Pancreas (tissue), 10 donors: ENCODE measurements at regions not wholly inside any gene's neighbourhood (a gene's known extent, or its start where the extent isn't known, plus 50 kb on each side); places are given as distances from the start of the nearest gene placed in this dataset.

Experiments used
- ATAC-seq, 4 donors: fragments of 200-7000 bp; cut with Tn5 transposase; one replicate each; pipeline versions ENCODE4 v1.8.0 to v1.9.1; 2020; ENCODE audit warnings: mild to moderate bottlenecking in 4 of 4, moderate library complexity in 4 of 4
- DNase-seq, 6 donors: peaks; one replicate each; pipeline ENCODE4 v3.0.0-alpha.2; 2020
- FAIRE-seq: peaks from 2 replicates; lab custom pipeline; 2012; peaks lifted over from hg19 to GRCh38; lab: Jason Lieb, UNC
- H3K27ac ChIP-seq, 4 donors: fragments of 200-600 bp; sonication (generic); 1 replicate in 3 of 4; 2 replicates in 1 of 4; pipeline versions ENCODE4 v1.5.0 to v1.8.0; 2020
- H3K27me3 ChIP-seq, 4 donors: fragments of 200-600 bp; one replicate each; pipeline ENCODE4 v1.8.0; 2021
- H3K36me3 ChIP-seq, 3 donors: fragments of 200-600 bp; sonication (generic) in 1 of 3; one replicate each; pipeline versions ENCODE4 v1.5.0 to v1.8.0; 2020 to 2021
- H3K4me1 ChIP-seq, 3 donors: fragments of 200-600 bp; one replicate each; pipeline ENCODE4 v1.8.0; 2021
- H3K4me3 ChIP-seq, 4 donors: fragments of 200-600 bp; sonication (generic) in 2 of 4; one replicate each; pipeline versions ENCODE4 v1.5.0 to v1.8.0; 2020 to 2021
- H3K9me3 ChIP-seq, 4 donors: fragments of 200-600 bp; one replicate each; pipeline ENCODE4 v1.8.0; 2021
- WGBS, 2 donors: extraction: QIAGEN DNeasy Blood & Tissue Kit; methylation state at CpG; one replicate each; pipeline ENCODE4 v1.1.7; 2013; 5-methylcytosine and 5-hydroxymethylcytosine counted together
- intact Hi-C, 3 donors: fragments of 100-400 bp; cut with DNase I; formaldehyde crosslinking; loops; one replicate each; pipeline versions ENCODE4 v1.11.1 to v1.14.2; 2022
- TF ChIP-seq, protein P1 (sequence below), 4 donors: fragments of 200-600 bp; sonication (generic) in 3 of 4; IDR thresholded peaks; one replicate each; pipeline versions ENCODE4 v1.5.0 to v1.8.0; 2021; ENCODE audit warnings: antibody characterized with exemption in 4 of 4
- donor health status: healthy with polysubstance abuse.
- donor health status: DM: no; HTN: no; CAD: no; lungs with moderate emphysema.
- donor health status: DM: no; HTN: no; CAD: no.
- donor health status: control.
- donor health status: control.
- donor health status: Bipolar disorder and iron deficiency.
- donor health status: DM: yes; HTN: yes; CAD: no.
- donor health status: DM: no; HTN: no; CAD: no.
- donor health status: DM: no; HTN: no; CAD: no.
- donor health status: DM: yes; HTN: yes; CAD: no.

DNA sequence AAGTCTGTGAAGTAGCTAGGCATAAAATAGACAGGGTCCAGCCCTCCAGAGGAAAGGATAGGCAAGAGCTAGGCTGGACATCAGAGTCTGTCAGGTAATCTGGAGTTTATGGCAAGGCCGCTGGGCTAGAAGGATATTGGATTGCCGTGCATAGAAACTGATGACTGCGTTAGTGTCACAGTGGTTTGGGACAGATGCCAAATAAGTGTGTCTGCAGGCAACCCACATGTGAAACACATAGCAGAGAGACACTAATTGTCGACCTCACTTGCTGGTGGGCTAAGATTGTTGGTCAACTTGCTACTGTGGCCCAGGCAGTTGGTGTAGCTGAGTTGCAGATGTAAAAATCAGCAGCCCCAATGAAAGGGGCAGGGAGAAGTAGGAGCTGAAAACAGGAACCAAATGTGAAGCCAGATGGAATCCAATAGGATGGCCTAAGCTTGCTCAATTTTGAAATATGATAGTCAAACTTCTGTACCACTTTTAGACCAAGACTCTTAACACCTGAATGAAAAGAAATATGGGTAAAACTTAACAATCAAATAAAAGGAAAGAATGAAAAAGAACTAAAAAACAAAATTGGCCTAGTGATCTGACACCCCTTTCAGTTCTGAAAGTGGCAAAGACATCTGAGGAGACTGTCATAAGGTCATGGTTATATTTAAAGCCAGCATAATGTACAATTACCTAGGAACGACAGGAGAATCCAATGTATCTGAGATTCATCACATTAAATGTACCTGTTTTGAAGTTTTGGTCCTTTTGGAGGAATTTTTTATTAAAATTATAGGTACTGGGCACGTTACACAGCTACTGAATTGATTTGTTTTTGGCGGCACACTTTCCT lies 243.3 kb upstream of the ACTBL2 start:
- ATAC-seq (no peak), FAIRE-seq (no peak), DNase-seq (no peak)
- H3K27ac ChIP-seq = no peak overlapping the region
- no peak overlapping the region for H3K4me3 ChIP-seq
- no peaks in the 10 kb centered on the region for H3K36me3 ChIP-seq
- WGBS, 2 donors = 82 to 87% methylated on average over 7 of the region's 7 CpGs
- no peaks in the 10 kb centered on the region for H3K9me3 ChIP-seq
- intact Hi-C loops = no loop called here
- H3K4me1 ChIP-seq = no peaks in the 10 kb centered on the region
- TF ChIP-seq, protein P1, sequence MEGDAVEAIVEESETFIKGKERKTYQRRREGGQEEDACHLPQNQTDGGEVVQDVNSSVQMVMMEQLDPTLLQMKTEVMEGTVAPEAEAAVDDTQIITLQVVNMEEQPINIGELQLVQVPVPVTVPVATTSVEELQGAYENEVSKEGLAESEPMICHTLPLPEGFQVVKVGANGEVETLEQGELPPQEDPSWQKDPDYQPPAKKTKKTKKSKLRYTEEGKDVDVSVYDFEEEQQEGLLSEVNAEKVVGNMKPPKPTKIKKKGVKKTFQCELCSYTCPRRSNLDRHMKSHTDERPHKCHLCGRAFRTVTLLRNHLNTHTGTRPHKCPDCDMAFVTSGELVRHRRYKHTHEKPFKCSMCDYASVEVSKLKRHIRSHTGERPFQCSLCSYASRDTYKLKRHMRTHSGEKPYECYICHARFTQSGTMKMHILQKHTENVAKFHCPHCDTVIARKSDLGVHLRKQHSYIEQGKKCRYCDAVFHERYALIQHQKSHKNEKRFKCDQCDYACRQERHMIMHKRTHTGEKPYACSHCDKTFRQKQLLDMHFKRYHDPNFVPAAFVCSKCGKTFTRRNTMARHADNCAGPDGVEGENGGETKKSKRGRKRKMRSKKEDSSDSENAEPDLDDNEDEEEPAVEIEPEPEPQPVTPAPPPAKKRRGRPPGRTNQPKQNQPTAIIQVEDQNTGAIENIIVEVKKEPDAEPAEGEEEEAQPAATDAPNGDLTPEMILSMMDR (IDR thresholded peaks at IDR 0.05) = no peak
- no peaks in the 10 kb centered on the region for H3K27me3 ChIP-seq

DNA sequence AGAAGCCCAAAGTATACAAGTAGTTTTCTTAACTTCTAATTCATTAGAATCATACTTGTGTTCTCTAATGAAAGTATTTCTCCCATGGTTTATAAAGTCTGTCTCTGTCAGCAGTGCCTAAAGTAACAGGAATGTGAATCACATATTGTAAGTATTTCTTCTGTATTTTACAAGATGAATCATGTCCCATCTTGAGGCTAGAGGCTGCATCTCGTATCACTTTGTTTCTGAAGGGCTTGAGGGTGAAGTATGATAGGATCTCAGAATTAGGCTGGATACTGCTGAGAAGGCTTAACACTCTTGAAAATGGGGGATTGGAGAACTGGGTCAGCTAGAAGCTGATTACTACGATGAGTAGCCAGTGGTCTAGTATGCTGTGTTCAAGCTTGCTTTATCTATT lies 242.2 kb upstream of the ACTBL2 start:
- no peaks in the 10 kb centered on the region for H3K27me3 ChIP-seq
- TF ChIP-seq, protein P1 (IDR thresholded peaks at IDR 0.05) = no peak
- intact Hi-C loops = no loop called here
- DNase-seq (no peak), FAIRE-seq (no peak), ATAC-seq (no peak)
- no peaks in the 10 kb centered on the region for H3K9me3 ChIP-seq
- no peaks in the 10 kb centered on the region for H3K4me1 ChIP-seq
- 80 to 89% methylated on average over 2 of the region's 2 CpGs for WGBS, 2 donors
- no peaks in the 10 kb centered on the region for H3K36me3 ChIP-seq
- H3K27ac ChIP-seq = no peak overlapping the region
- H3K4me3 ChIP-seq = no peak overlapping the region

DNA sequence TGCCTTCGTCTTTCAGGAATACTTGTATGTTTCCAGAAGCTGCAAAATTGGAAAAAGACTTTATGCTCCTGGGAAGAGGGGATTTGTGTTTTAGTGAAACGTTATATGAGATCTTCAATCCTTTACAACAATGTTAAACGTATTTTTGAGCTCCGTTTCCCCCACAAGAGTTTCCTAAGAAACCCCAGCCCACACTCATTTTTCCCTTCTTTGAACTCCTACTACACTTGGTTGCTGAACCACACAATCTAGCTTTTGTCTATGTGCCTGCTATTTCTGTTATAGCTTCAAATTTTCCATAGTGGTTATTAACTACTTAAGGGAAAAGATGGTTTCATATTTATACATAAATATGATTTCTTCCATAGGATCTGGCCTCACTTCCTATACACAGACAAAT lies 238.6 kb upstream of the ACTBL2 start:
- Histone ChIP-seq H3K27ac (no peak overlapping the region), H3K36me3 (no peaks in the 10 kb centered on the region), H3K4me1 (no peaks in the 10 kb centered on the region), H3K9me3 (no peaks in the 10 kb centered on the region), H3K27me3 (no peaks in the 10 kb centered on the region), H3K4me3 (no peak overlapping the region)
- DNase-seq (no peak), ATAC-seq (no peak), FAIRE-seq (no peak)
- TF ChIP-seq, protein P1 (IDR thresholded peaks at IDR 0.05) = no peak
- intact Hi-C loops = no loop called here
- WGBS, 2 donors = 66 to 74% methylated on average over 4 of the region's 4 CpGs

DNA sequence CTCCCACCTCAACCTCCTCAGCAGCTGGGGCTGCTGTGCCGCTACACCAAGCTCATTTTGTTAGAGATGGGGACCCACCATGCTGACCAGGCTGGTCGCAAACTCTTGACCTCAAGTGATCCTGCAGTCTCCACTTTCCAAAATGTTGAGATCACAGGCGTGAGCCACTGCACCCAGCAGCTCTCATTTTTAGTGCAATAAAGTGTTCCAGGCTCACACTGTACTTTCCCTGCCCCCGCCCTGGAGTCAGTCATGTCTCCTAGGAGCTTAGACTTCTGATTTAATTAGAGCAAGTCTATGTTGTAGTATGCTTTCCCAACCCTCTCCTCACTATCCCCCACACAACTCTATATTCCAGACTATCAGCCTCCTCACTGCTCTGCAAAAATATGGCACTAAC lies 238.0 kb upstream of the ACTBL2 start:
- Histone ChIP-seq H3K27ac (no peak overlapping the region), H3K27me3 (no peaks in the 10 kb centered on the region), H3K4me1 (no peaks in the 10 kb centered on the region), H3K9me3 (no peaks in the 10 kb centered on the region), H3K4me3 (no peak overlapping the region), H3K36me3 (no peaks in the 10 kb centered on the region)
- TF ChIP-seq, protein P1 (IDR thresholded peaks at IDR 0.05) = no peak
- WGBS, 2 donors = 91 to 95% methylated on average over 4 of the region's 4 CpGs
- DNase-seq = no peak
- intact Hi-C loops = no loop called here
- no peak for FAIRE-seq
- no peak for ATAC-seq

DNA sequence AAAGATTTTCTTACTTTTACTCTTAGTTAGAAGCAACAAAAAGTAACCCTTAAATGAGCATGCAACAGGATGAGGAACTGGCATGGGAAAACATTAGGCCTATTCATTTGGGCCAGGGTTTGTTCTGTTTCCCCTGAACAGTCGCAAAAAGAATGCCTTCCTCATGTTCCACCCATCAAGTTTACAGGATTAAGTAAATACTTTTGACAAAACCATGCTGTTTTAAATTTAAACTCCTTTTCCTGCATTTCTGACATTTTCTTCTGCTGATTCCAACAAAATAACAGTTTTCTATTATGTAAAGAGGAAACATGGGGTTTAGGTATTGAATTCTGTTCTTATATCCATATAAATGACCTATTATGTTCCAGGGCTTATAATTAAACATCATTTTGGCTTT lies 236.6 kb upstream of the ACTBL2 start:
- WGBS, 2 donors = 77 to 91% methylated on average over 1 of the region's 1 CpG
- TF ChIP-seq, protein P1 (IDR thresholded peaks at IDR 0.05) = no peak
- Histone ChIP-seq H3K4me3 (no peak overlapping the region), H3K36me3 (no peaks in the 10 kb centered on the region), H3K4me1 (no peaks in the 10 kb centered on the region), H3K27ac (no peak overlapping the region), H3K27me3 (no peaks in the 10 kb centered on the region), H3K9me3 (no peaks in the 10 kb centered on the region)
- intact Hi-C loops = no loop called here
- DNase-seq = no peak
- ATAC-seq = no peak
- FAIRE-seq = no peak
